Bone marrow (tissue), 2 donors: ENCODE measurements at regions not wholly inside any gene's neighbourhood (a gene's known extent, or its start where the extent isn't known, plus 50 kb on each side); places are given as distances from the start of the nearest gene placed in this dataset.

Experiments
- DNase-seq, 2 donors: peaks; one replicate each; lab custom pipeline; 2025; lab: John Stamatoyannopoulos, UW

DNA sequence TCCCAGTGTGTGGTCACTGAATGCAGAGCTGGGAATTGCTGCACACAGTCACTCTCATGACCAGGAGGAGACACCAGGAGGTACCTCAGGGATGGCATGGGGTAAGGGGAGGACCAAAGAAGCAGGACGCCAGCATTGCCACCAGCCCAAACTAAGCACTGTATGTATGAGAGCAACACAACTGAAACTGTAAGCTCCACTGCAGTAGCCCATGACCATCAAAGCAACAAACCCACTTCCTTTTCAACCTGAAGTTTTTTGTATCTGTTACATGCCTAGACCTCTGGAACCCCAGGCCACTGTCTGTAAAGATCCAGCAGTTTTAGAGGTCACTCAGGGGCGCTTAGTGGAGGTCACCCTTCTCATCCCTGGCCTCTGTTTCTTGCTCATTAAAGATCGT, 164.3 kb downstream of the SETD4 start:
- DNase-seq: no peak

DNA sequence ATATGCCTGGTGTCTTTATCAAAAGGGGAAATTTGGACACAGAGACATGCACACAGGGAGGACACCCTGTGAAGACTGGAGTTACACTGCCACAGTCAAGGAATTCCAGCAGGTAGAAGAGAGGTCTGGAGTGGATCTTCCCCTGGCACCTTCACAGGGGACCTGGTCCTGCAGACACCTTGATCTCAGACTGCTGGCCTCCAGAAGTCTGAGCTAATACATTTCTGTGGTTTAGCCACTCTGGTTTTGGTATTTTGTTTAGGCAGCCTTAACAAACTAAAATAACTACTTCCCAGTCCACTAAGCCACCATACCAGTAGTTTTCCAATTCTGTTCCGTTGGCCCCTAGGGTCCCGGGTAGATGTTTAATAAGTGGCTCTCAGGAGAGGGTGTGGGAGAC, 164.7 kb downstream of the SETD4 start:
- DNase-seq: no peak

DNA sequence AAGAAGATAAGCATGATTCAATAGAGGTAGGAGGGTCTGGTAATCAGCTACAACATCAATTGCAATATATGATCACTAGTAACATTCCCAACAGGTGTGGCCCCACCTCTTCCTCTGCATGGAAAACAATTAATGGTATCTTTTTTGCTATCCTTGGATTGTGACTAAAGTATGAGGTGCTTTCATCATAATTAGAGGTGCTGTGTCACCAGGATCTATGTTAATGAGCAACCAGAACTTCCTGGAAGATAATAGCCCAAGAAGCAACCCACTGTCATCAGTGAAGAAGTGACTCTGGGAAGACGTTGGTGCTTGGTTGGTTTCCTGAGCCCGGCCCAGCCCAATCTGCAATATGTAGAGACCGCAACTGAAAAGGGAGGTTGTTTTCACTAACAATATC, 167.2 kb downstream of the SETD4 start:
- no peak for DNase-seq

DNA sequence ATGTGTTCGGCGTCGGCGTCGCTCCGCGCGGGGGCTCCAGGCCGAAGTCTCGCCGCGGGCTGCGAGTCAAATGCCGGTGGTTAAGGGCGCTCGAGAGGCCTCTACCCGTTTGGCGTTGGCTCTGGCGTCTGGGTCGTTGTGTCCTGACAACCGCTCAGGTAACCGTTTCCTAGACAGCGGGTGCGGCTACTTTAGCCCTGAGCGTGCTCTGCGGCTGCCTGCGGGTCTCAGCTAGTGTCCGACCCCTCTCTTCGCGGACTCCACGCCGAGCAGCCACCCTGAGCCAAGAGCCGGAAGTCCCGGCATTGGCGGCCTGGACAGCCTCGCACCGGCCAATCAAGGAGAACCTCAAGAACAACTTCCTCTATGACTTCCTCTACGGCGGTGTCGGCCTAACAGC, 173.4 kb downstream of the SETD4 start:
- no peak for DNase-seq

DNA sequence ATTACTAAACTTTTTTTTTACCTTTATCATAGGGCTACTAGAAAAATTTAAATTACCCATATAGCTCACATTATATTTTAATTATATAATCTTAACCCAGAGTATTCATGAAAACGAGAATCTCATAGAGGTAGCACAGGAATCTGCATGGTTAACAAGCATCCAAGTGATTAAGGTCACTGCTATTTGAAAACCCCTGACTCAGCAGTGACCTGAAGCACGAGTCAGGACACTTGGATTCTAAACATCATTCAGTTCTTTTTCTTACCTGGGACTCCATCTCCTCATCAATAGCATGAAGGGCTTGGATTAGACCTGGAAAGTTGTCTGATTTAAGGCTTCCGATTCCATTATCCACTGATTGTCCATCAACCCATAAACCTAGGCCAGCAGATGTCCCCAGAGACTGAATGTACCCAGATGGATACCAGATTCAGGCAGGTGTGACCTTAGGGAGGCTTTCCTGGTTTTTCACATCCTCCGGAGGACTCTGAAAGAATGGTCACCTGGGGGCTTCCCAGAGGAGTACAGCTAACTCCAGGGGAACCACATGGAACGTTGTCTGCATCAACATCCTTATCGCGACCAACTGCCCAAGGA, 174.3 kb downstream of the SETD4 start:
- no peak for DNase-seq

DNA sequence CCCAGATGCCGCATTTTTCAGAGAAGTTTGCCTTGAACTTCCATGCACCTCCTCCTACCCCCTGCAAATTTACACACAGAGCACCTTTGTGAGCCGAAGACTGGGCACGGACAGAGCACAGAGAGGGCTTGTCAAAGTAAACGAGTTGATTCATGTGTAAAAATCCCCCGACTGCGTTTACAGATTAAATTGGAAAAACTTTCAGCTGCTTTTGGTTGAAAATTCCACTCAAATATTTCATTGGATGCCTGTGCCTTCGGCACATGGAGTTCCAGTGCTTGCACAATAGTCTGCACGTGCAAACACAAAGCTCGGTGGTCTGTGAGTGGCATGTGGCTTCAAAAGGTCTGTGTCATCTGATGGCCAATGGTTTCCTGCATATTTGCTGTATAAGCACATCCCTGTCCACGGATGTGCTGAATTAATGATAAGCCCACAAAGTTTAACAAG, 177.5 kb downstream of the SETD4 start:
- no peak for DNase-seq

DNA sequence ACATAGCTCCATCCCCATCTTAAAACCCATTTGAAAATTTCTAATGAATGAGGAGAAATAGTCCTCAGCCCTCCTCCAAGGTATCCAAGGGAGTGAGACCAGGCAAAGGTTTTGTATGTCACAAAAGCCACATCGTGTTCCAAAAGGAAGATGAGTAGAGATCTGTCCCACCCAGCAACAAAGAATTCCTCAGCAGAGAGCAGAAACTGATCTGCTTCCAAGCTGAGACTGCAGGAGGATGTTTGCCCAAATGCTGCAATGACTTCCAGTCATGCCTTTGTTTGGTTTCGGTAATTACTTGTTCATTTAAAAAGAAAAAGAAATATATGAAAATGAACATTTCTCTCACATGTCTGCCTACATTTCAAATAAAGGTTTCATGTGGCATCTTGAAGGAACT, 186.9 kb downstream of the SETD4 start:
- no peak for DNase-seq

DNA sequence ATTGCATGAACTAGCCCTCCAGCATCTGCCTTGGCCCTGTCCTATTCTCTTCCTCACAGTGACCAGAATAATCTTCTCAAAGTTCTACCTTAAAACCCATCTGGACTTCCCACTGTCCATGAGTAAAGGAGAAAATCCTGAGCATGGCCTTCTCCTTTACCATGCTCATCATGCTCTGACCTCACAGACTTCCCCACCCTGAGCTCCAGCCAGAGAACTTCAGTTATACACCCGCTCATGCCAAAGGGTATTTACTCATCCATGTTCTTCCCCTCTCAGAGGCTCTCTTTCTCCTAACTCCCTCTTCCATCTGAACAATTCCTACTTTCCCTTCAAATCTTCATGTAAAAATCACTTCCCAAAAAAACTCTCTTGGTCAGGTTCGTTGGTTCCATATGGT, 188.4 kb downstream of the SETD4 start:
- no peak for DNase-seq

DNA sequence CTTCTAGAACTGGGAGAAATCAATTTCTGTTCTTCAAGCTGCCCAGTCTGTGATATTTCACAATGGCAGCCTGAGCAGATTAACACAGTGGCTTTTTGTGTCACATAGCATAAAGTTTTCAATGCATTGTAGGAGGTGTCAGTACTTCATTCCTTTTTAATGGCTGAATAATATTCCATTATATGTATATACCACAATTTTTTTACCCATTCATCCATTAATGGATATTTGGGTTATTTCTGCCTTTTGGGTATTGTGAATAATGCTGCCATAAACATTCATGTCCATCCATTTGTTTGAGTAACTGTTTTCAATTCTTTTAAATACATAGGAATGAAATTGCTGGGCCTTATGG, 191.5 kb downstream of the SETD4 start:
- DNase-seq: no peak

DNA sequence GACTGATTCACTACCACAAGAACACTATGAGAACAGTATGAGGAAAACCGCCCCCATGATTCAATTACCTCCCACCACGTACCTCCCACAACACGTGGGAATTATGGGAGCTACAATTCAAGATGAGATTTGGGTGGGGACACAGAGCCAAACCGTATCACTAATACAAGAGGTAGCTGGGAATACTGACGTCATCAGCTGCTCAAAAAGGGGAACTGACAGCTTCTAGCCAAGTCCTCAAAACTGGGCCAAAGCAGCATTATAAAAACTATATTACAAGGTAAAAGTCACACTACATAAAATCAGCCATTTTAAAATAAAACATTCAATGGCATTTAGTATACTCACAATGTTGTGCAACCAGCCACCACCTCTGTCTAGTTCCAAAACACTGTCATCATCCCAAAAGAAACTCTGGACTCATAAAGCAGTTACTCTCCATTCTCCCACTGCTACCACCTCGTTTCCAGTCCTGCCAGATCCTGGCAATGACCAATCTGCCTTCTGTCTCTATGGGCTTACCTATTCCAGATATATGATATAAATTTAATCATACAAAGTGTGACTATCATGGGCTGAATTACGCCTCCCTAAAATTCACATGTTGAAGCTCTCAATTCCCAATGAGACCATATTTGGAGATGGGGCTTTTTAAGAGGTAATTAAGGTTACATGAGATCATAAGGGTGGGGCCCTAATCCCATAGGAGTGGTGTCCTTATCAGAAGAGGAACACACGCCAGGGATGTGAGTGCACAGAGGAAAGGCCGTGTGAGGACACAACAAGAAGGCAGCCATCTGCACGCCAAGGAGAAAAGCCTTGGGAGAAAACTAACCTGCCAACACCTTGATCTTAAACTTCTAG, 192.1 kb downstream of the SETD4 start:
- no peak for DNase-seq

DNA sequence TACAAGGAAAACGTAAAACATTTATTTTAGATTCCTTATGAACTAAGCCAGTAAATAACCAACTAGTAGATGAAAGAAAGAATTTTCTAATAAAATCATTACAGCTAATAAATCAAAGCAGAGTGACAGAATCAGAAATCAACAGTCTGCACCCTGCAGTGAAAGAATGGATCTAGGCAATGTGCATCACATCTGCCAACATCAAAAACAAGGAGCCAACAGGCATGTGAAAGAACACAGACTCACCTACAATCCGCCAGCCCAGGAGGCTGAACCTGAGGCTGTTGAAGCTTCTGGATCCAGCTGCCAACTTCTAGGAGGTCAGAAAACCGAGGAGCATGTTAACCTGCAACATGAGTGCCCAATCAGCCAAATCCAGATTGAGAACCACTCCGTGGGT, 196.3 kb downstream of the SETD4 start:
- DNase-seq: no peak

DNA sequence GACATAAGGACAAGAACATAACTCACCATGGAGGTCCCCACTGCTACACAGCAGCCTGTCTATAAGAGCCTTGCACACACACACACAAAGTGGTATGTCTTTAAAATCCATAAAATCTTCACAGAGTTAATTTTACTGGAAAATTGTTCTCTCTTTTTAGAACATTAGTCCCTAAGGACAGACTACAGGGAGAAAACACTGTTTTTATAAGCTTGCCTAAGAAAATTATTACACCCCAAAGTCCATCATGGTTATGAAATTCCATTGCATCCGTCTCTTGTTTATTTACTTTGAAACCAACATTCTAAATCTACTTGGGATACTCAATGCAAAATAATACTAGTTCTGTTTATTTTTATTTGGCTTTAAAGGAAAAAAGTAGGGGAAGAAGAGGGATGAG, 197.4 kb downstream of the SETD4 start:
- DNase-seq: no peak

DNA sequence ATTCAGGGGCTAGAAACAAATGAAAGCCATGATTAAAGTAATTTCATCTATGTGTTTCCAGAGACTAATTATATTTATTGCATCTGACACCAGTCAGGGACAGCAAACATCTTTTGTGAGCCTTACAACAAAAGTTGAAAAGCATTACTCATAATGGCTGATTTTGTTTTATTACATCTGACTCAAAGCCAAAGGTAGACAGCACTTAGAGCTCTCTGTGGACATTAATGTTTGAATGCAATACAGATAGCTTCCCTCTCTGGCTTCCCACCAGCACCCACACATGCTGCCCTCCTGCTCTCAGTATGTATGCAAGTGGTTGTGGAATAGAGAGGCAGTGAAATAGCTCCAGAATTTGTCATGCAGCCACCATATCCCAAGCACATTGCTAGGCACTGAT, 198.7 kb downstream of the SETD4 start:
- DNase-seq: no peak

DNA sequence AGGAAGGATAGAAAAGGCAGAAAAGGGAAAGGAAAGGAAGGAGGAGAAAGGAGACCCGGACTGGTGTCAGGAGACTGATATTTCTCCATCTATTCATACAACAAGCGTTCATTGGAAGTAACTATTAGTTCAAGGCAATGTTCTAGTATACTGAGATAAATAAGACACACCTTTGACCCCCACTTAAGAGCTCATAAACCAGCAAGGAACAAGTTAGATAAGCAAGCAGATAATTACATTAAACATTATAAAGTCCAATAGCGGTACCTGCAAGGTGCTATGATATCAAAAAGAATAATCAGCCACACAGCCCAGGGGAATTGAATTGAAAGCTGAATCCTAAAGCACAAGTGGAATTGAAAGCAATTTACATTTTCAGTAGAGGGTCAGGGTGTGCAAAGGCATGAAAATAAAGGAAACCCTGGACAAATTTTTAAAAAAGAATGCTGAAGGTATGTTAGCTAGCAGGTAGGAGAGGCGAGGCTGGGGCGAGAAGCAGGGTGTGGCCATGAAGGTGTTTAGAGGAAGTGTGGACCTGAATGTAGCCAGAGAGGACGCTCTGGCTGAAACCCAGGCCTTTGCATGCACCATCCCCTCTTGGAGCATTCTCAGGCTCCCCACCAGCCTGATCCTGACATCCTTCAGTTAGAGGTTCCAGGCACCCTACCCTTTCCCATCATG, 200.0 kb downstream of the SETD4 start:
- no peak for DNase-seq

DNA sequence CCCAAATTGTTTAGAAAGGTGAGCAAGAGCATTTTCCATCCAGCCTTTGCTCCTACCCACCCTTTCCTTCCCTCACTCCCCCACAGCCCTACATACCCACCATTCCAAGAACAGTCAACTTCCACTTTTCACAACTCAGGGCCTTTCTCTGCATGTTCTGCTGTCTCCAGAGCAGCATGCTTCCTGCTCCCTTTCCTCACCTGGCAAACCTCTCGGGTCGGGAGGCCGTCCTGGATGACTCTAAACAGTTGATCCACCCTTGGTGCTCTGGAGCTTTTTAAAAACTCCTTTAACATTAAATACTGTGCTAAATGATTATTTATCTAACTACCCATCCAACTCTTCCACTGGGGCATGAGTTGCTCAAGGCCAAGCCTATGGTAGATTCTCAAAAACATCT, 200.6 kb downstream of the SETD4 start:
- DNase-seq: no peak

DNA sequence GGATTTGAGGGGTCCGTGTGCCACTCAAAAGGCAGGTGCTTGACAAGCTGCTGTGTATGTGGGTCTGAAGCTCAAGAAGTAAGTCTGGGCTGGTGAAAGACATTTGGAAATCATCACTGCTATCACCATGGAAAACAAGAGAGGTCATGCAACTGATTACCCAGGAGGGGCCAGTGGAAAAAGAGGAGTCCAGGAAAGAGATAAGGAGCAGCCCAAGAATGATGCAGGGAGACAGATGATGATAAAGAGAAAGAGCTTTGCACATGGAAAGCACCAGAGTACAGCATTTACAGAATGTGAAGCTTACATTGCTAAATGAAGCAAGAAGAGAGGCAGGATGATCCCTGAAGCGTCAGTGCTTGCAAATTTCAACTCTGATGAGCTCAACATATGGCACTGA, 203.2 kb downstream of the SETD4 start:
- DNase-seq: no peak

DNA sequence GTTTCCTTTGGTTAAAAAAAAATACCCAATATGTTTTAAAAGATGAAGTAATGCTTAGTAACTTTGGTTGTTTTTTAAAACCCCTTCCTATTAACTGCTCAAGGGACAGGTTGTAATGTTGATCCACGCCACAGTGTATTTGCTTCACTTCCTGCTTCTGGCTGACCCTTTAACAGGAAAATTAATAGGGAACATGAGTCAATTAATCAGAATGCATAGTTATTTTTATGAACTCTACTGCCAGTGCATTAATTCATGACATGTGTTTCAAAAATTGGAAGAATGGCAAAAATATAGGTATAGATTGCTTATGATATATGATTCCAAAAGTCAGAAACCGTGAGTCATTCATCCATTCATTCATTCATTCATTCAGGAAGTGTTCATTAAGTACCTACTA, 204.8 kb downstream of the SETD4 start:
- no peak for DNase-seq

DNA sequence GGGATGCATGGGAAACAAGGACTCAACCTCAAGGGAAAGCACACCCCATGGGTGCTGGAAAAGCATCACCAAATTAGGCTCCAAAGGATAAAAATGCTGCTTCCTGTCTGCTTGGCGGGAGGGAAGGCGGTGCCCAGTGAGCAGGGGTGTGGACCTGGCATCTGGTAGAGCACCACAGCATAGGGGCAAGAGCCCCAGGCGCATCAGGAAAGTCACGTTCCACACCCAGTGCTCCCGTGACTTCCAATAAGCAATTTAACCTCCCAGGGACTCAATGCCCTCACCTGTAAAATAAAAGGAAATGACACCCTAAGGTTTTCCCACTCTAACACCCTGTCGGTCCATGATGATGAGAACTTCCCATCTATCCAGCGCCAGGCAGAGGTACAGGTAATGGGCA, 206.0 kb downstream of the SETD4 start:
- DNase-seq: no peak

DNA sequence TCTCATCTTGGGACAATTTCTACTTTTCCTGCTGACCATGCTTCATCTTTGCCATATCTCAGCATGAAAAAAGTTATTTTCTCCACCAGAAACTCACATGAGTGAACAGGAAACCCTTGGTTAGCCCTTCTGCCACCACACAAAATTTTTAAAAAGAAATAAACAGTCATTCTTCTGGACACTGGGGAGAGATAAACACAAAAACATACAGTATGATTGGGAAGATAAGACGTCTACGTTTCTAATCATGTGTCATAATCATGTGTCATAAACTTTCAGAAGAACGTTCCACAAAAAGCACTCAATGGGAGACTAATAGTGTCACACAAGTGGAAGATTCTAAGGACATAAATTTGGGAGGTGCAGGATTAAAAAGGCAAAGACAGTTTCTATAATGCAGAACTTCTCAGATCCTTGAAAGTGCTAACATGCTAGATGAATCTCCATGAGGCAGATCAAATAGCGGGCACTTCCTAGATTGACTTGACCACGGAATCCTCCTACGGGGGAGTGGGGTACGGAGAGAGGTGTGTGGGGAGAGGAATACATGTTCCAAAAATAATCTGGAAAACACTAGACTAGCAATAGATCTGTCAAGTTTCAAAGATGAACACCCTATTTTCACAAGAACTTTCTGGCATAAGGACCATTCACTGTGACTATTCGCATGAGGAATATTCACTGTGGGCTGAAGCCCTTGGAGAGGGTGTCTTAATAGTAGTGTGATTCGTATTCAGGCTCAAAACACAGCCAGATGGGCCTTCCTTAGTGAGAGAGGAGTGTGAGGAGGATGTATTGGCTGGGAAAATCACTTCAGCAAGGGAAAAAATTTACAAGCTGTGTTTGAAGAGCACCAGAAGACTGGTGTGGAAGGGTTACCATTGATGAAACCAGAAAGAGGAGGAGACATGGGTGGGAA, 206.7 kb downstream of the SETD4 start:
- no peak for DNase-seq

DNA sequence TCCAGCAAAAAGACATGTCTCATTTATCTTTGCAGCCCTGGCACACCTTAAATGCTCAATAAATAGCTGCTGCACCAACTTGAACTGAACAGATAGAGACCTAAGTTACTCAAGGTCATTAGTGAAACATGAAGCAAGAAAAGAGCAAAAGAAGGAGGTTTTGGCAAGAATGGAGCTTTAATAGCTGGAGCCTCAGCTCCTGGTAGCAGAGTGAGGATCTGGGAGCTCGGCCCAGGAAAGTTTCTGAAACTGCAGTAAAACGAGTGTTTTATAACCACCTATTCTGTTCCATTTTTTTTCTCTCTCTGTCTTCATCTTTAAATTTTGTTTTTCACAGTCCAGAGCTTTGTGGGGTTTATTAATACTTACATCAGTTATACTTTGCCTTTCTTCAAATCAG, 207.5 kb downstream of the SETD4 start:
- DNase-seq: no peak

DNA sequence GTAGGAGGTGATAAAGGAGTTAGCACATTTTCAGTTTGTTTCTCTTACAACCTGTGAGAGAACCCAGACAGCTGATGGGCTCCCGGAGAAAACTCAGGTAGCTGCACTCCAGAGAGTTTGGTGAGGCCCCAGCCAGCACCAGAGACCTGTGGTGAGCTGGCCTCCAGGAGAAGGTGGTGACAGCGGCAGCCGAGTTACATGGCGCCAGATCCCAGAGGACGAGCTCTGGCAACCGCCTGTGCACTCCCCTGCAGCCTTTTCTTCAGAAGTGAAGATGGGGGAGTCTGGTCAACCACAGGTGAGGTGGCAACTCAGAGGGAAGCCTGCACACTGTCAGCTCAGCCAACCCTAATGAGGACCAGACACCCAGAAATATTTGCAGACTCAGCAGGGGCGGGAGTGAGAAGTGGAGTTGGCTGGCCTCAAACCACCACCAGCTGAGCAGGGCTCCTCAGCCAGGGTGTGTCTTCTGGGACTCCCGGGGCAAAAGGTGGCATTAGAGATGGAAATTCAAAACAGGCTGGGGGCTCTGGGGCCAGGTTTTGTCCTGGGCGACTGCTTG, 209.7 kb downstream of the SETD4 start:
- DNase-seq: no peak

DNA sequence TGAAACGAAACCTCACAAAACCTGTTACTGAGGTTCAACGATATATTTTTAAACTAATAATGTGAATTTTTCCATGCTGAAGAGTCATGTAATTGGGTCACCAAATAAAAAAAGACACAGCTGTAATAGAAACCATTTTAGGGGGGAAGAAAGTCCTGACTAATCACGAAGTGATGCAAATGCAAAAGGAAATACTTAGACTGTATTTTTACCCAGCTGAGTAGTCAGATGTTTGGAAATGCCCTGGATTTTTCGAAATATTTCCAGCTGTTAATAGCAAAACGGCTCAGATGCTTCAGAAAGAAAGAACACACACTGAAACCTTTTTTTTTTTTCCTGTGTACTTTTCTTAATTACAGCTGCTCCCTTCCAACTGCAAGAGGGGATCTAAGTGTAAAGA, 210.3 kb downstream of the SETD4 start:
- no peak for DNase-seq
